ENCODE measurements at regions not wholly inside any gene's neighbourhood (a gene's known extent, or its start where the extent isn't known, plus 50 kb on each side); places are given as distances from the start of the nearest gene placed in this dataset.
"Not testable (repeated sequence)": the region's sequence is repeated elsewhere in the genome, so short reads cannot be mapped to it uniquely, and the experiment has no call there.

DNA sequence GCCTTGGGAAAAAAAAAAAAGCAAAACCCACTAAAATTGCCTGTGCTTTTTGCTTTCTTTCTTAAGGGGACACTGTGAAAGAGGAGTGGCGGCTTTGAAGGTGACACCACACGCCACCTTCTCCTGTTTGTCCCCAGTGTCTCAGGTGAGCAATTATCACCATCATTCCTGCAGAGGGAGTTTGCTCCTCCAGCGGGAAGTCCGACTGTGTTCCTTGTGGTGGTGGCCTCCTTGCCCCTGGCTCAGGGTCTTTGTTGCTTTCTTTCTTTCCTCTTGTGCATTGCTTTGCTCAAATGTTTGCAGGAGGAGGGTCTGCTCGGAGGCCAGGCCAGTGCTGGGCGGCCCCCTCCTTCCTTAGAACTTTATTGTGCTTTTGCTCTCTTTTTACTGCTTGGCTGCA, 164.3 kb upstream of the CXCR4 start:
- no peak for DNase-seq (ENCODE audit: low read depth)

- DNase-seq (ENCODE audit: low read depth), result no peak
These were observed 163.5 kb upstream of the CXCR4 start for GRCh38 chr2:136281281-136282114.

- DNase-seq (ENCODE audit: low read depth), result not testable (repeated sequence)
These were observed 148.4 kb upstream of the CXCR4 start for GRCh38 chr2:136266346-136266745.

- DNase-seq (ENCODE audit: low read depth), result no peak
These were observed 141.6 kb upstream of the CXCR4 start for GRCh38 chr2:136259551-136259950.

- DNase-seq (ENCODE audit: low read depth), result no peak
These were observed 139.9 kb upstream of the CXCR4 start for GRCh38 chr2:136257893-136258292.

DNA sequence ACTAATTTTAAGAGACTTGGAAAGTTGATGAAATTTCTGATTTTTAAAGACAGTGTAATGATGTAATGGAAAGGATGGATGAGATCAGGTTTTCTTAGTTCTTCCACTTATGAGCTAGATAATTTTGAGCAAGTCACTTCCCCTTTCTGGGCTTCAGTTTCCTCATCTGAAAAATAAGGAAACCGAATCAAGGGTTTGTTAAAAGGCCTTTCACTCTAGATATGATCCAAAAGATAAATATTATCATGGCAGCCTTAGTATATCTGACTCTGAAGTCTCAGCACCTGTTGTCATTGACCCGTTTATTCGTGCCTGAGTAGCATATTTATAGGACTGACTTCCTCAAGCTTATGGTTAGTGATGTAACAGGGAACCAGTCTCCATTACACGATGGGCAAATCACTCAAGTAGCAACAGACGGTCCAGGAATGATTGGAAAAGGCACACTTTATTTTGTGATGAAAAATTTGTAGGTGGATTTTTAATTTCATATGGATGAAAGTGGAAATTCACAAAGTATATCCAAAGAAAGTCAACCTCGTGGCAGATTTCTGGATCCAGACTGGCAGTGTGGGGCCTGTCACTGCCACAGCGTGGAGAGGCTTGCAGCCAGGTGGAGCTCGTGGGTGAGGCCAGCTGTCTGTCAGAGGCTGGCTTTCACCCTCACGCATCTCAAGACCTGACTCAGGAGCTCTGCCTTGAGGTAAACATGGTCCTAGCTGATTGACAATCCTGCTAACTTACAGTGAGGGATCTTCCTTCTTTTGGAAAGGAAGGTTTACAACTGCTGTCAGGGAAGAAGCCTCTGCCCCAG, 137.9 kb upstream of the CXCR4 start:
- no peak for DNase-seq (ENCODE audit: low read depth)

- DNase-seq (ENCODE audit: low read depth), result no peak
These were observed 137.2 kb upstream of the CXCR4 start for GRCh38 chr2:136255127-136255526.

- no peak for DNase-seq (ENCODE audit: low read depth)
These were observed 136.7 kb upstream of the CXCR4 start for GRCh38 chr2:136254681-136255080.

GRCh38 chr2:136253288-136254004, 135.5 kb upstream of the CXCR4 start:
- no peak for DNase-seq (ENCODE audit: low read depth)

- no peak for DNase-seq (ENCODE audit: low read depth)
These were observed 134.1 kb upstream of the CXCR4 start for GRCh38 chr2:136251885-136252585.

GRCh38 chr2:136251197-136251884, 133.4 kb upstream of the CXCR4 start:
- no peak for DNase-seq (ENCODE audit: low read depth)

- no peak for DNase-seq (ENCODE audit: low read depth)
These were observed 132.2 kb upstream of the CXCR4 start for GRCh38 chr2:136250131-136250530.

DNA sequence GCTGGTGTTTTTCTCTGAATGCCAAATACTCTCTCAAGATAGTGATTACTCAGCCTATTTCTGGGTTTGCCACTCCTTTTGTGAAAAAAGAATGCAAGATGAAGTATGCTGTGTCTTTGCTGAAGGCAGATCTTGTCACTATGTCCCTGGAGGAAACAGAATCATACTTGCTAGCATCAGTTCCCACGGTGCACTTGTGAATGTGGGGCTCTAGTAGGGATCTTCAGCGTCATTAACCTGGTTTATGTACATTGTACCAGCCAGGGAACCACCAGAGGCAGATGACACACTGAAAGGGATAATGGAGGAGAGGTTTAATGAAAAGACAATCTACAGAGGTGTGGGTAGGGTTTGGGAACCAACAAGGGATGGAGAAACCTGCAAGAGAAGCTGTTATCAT, 131.0 kb upstream of the CXCR4 start:
- no peak for DNase-seq (ENCODE audit: low read depth)

DNA sequence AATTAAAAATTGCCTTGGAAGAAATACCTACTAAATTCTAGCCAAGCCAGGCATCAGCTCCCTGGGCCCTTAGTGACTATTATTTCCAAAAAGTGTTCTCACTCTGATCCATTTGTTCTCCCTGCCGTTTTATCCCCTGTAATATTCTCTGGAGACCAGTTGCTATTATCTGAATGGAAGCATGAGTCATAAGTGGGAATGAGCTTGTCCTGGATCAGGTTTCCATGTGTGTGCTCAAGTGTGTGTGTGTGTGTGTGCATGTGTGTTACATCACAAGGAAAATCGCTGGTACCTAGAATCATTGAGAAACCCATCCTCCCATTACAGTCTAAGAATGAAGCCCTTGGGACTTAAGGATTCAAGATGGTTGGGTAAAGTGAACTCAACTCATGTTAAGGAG, 130.3 kb upstream of the CXCR4 start:
- DNase-seq (ENCODE audit: low read depth), result no peak

GRCh38 chr2:136247204-136247950, 129.4 kb upstream of the CXCR4 start:
- DNase-seq (ENCODE audit: low read depth), result no peak

- DNase-seq (ENCODE audit: low read depth), result no peak
These were observed 128.2 kb upstream of the CXCR4 start for GRCh38 chr2:136246086-136246669.

GRCh38 chr2:136245211-136245610, 127.3 kb upstream of the CXCR4 start:
- no peak for DNase-seq (ENCODE audit: low read depth)

DNA sequence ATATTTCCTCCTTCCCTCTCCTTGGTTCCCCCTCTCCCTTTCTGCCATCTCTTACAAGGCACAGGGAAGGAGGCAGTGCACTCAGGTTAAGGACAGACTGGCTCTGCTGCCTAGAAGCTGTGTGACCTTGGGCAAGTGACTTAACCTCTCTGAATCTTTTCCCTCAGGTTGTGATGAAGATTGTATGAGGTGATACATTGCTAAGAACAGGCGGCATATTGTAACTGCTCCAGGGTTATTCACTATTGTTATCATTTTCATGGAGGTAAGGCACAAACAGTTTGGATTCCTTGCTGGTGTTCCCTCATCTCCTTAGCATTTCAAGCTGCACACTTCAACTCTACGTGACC, 126.6 kb upstream of the CXCR4 start:
- no peak for DNase-seq (ENCODE audit: low read depth)

DNA sequence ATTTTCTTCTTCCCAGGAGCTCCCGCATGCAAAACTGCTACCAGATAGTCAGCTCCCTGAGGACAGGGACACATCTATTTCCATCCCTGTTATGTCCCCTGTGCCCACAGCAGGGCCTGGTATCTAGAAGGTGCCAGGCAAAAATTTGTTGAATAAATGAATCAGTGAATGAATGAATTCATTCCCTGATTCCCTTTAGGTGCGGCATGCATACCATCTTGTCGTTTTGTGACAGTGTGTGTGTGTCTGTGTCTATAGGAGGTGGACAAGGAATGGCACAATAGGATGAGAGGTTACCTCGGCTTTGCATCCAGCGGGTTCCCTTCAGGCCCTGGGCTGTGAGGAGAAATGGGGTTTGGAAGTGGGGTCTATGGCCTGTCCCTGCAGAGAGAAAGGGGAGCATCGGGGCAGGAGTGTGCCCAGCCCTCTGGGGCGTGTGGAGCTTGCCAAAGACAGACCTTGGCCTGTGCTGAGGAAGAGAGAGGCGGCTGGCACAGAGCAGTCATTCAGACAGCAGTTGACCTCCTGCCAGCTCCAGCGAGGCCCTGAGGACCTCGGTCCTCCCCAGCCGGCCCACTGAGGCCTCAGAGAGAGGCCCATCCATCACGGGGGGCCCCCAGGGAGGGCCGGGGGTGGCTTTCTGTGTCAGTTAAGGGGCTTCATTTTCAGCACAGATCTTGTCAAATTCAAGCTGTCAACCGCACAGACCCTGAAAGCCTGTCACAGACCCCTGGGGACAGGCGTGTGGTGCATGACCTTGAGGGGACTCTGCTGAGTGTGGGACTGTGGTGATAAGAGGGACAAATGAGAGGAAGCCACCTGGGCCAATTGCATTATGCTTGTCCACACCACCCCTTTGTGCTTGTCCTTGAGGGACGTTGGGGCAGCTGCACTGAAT, 125.9 kb upstream of the CXCR4 start:
- no peak for DNase-seq (ENCODE audit: low read depth)
